K562 (cell line): ENCODE measurements at regions not wholly inside any gene's neighbourhood (a gene's known extent, or its start where the extent isn't known, plus 50 kb on each side); places are given as distances from the start of the nearest gene placed in this dataset.

Source experiments
- ADNP ChIP-seq: fragments of 200-800 bp; sonication (Bioruptor generic); IDR thresholded peaks from 2 replicates; pipeline ENCODE4 v1.6.1; 2016; ENCODE audit warnings: missing genetic modification characterization, missing compliant biosample characterization
- BCLAF1 ChIP-seq, 2 experiments: fragments of 450-650 bp in 1 of 2; IDR thresholded peaks; 2 replicates each; pipeline ENCODE4 v1.6.1; 2011 to 2017; ENCODE audit warnings: low read depth in 2 of 2, antibody characterized with exemption in 1 of 2, borderline replicate concordance in 1 of 2, low read length in 1 of 2, mild to moderate bottlenecking in 1 of 2, mixed read lengths in 1 of 2; ENCODE audit not compliant: control insufficient read depth in 1 of 2
- DACH1 ChIP-seq: fragments of 450-650 bp; IDR thresholded peaks from 2 replicates; pipeline ENCODE4 v1.6.1; 2018; ENCODE audit not compliant: partially characterized antibody
- EGR1 ChIP-seq: fragments of 450-650 bp; conservative IDR thresholded peaks from 2 replicates; pipeline ENCODE4 v1.6.1; 2017; ENCODE audit warnings: mild to moderate bottlenecking
- IRF1 ChIP-seq: sonication (generic); formaldehyde crosslinking; IDR thresholded peaks from 2 replicates; pipeline ENCODE4 v1.8.0; 2022; ENCODE audit warnings: missing genetic modification reagents, mild to moderate bottlenecking, borderline replicate concordance
- NFIC ChIP-seq: fragments of 450-650 bp; IDR thresholded peaks from 2 replicates; pipeline ENCODE4 v1.6.1; 2017; ENCODE audit warnings: mild to moderate bottlenecking, inconsistent platforms
- PHF21A ChIP-seq: fragments of 450-650 bp; IDR thresholded peaks from 2 replicates; pipeline ENCODE4 v1.6.1; 2017; ENCODE audit warnings: low read depth, borderline replicate concordance
- RAD21 ChIP-seq, 2 experiments: fragments of 250-450 bp in 1 of 2; fragments of 450-650 bp in 1 of 2; sonication (Bioruptor Pico) in 1 of 2; formaldehyde crosslinking in 1 of 2; IDR thresholded peaks in 1 of 2; conservative IDR thresholded peaks in 1 of 2; 2 replicates each; pipeline versions ENCODE4 v1.4.0 to v1.8.0; 2020 to 2022; ENCODE audit warnings: mild to moderate bottlenecking in 2 of 2, moderate library complexity in 1 of 2
- SIN3A ChIP-seq, 2 experiments: fragments of 150-350 bp in 1 of 2; IDR thresholded peaks; 2 replicates each; pipeline ENCODE4 v1.6.1; 2011 to 2016; ENCODE audit warnings: borderline replicate concordance in 2 of 2, low read depth in 2 of 2, low read length in 2 of 2, mild to moderate bottlenecking in 2 of 2, moderate library complexity in 2 of 2; ENCODE audit not compliant: control insufficient read depth in 1 of 2
- SRSF9 ChIP-seq: fragments of 200-400 bp; formaldehyde crosslinking; IDR thresholded peaks from 2 replicates; pipeline ENCODE4 v1.6.1; 2017; ENCODE audit warnings: low read depth, low read length, borderline replicate concordance
- ZFP36 ChIP-seq: fragments of 150-350 bp; IDR thresholded peaks from 2 replicates; pipeline ENCODE4 v1.6.1; 2018; ENCODE audit warnings: low read length, low read depth; ENCODE audit not compliant: partially characterized antibody
- ZNF140 ChIP-seq: fragments of 250-450 bp; sonication (Bioruptor Pico); IDR thresholded peaks from 2 replicates; pipeline ENCODE4 v1.8.0; 2021; ENCODE audit warnings: moderate library complexity, mild to moderate bottlenecking, inconsistent platforms
- ZNF707 ChIP-seq: fragments of 250-450 bp; sonication (Bioruptor Pico); conservative IDR thresholded peaks from 2 replicates; pipeline ENCODE4 v1.8.0; 2022; ENCODE audit warnings: inconsistent platforms, mild to moderate bottlenecking, moderate library complexity
- TF ChIP-seq, protein P1 (sequence below): fragments of 250-450 bp; sonication (Bioruptor Pico); IDR thresholded peaks from 2 replicates; pipeline ENCODE4 v1.4.0; 2020; ENCODE audit warnings: mild to moderate bottlenecking

- TF ChIP-seq BCLAF1 (IDR thresholded peaks at IDR 0.05; ENCODE audit: borderline replicate concordance in 1 of 2, control insufficient read depth in 1 of 2, low read depth in 2 of 2, low read length in 1 of 2) (no peak), PHF21A (no peak), SIN3A (IDR thresholded peaks at IDR 0.05; ENCODE audit: borderline replicate concordance in 2 of 2, control insufficient read depth in 1 of 2, low read depth in 2 of 2, low read length in 2 of 2) (no peak), ZFP36 (no peak), IRF1 (CRISPR knock-in tag) (no peak), SRSF9 (no peak), RAD21 (CRISPR knock-in tag; conservative IDR thresholded peaks at IDR 0.05 in 1 of 2, IDR thresholded peaks at IDR 0.05 in 1 of 2) (no peak), ADNP (tag) (no peak), EGR1 (no peak), ZNF140 (CRISPR knock-in tag) (no peak), NFIC (no peak), DACH1 (no peak), ZNF707 (CRISPR knock-in tag) (no peak)
- TF ChIP-seq, protein P1, sequence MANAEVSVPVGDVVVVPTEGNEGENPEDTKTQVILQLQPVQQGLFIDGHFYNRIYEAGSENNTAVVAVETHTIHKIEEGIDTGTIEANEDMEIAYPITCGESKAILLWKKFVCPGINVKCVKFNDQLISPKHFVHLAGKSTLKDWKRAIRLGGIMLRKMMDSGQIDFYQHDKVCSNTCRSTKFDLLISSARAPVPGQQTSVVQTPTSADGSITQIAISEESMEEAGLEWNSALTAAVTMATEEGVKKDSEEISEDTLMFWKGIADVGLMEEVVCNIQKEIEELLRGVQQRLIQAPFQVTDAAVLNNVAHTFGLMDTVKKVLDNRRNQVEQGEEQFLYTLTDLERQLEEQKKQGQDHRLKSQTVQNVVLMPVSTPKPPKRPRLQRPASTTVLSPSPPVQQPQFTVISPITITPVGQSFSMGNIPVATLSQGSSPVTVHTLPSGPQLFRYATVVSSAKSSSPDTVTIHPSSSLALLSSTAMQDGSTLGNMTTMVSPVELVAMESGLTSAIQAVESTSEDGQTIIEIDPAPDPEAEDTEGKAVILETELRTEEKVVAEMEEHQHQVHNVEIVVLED (CRISPR knock-in tag) = no peak
Measured at GRCh38 chr10:64346389-64346788, 825.2 kb downstream of the REEP3 start.
